Neuron (in vitro differentiated cells): ENCODE measurements at regions not wholly inside any gene's neighbourhood (a gene's known extent, or its start where the extent isn't known, plus 50 kb on each side); places are given as distances from the start of the nearest gene placed in this dataset.

ENCODE experiments used
- H2AFZ ChIP-seq: one replicate; pipeline ENCODE4 v1.6.1; 2013; ENCODE audit warnings: low read depth, mild to moderate bottlenecking, inconsistent platforms, low read length, moderate library complexity
- H3K27me3 ChIP-seq: one replicate; pipeline ENCODE4 v1.6.1; 2013; ENCODE audit warnings: low read length; ENCODE audit not compliant: insufficient read depth
- H3K36me3 ChIP-seq: one replicate; pipeline ENCODE4 v1.6.1; 2013; ENCODE audit warnings: low read length; ENCODE audit not compliant: insufficient read depth
- H3K4me1 ChIP-seq: one replicate; pipeline ENCODE4 v1.6.1; 2013; ENCODE audit warnings: low read length; ENCODE audit not compliant: insufficient read depth
- H3K4me3 ChIP-seq: 2 replicates; pipeline ENCODE4 v1.5.1; 2013; ENCODE audit warnings: mild to moderate bottlenecking, low read length, moderate library complexity
- H3K9me3 ChIP-seq: one replicate; pipeline ENCODE4 v1.6.1; 2013; ENCODE audit warnings: low read length

DNA sequence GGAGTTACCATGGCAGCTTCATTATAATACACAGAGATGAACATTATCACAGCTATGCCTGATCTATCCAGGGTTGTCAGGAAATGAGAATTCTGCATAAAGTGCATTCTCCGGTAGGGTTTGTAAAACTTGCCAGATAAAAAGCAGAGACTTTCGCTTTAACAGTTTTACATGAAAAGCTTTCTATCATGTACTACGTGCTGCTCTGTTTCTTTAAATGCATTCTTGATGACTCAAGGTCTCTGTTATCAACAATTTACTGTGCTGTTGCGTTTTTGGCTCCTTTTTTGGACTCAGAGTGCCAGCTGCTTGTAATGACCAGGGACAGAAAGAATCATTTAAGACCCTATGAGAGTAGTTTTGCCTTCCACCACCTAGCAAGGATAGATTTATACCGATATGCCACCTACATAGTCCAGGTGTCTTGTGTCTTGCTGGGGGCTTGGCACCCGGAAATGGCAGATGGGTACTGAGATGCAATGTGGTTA lies 371.2 kb downstream of the BTG1 start:
- Histone ChIP-seq H3K9me3 (no peaks in the 10 kb centered on the region), H3K4me3 (no peak overlapping the region), H3K27me3 (no peaks in the 10 kb centered on the region), H3K36me3 (no peaks in the 10 kb centered on the region), H3K4me1 (peaks cover 9% of the 10 kb centered on the region), H2AFZ (no peak overlapping the region)

DNA sequence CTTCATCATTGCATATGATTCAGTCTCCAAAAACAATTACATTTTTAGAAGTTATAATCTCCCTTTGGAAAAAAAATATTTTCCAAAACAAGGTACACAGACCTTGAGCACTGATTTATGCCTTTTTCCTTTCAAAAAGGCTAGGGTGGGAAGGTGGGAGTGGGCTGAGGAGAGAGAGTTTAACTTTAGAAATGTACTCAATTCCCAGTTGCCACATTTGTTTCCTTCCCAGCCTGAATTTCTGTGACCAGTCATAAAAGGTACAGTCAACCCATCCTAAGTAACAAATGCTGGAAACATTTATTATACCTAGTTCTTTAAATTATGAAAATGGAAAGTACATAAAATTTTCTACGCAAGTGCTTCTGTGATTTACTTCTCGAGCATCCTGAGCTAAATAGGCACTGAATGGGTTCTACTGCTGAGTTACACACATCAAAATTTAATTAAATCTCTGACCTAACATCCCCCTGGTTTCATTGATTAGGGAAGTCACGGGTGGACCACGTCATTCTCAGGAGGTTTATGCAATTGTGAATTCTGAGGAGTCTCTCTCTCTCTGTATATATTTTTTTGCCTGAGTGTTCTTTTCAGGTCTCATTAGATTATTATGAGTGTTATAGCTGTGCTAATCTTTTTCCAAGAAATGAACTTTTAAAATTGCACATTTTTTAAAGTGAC lies 371.8 kb downstream of the BTG1 start:
- H3K36me3 ChIP-seq: no peaks in the 10 kb centered on the region
- H2AFZ ChIP-seq: no peak overlapping the region
- no peaks in the 10 kb centered on the region for H3K9me3 ChIP-seq
- H3K4me3 ChIP-seq: no peak overlapping the region
- H3K27me3 ChIP-seq: no peaks in the 10 kb centered on the region
- peaks cover 6% of the 10 kb centered on the region for H3K4me1 ChIP-seq

DNA sequence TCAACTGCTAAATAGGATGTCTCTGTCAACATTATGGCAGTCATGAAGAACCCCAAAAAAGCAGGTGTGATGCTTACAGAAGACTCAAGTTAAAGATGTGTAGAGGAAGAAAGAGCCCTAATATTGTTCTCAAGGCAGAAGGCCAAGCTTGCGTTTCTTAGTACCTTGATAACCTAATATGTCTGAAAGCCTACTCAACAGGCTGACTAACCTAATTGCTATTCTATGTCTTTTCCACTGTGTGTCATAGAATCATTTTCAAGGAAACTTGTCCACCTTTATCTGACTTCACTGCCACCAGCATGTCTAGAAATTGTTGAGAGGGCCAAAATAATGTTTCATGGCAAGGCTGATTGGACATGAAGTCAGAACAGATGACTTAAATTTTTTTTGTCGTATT lies 373.2 kb downstream of the BTG1 start:
- Histone ChIP-seq H3K9me3 (no peaks in the 10 kb centered on the region), H3K27me3 (no peaks in the 10 kb centered on the region), H3K4me3 (no peak overlapping the region), H3K36me3 (no peaks in the 10 kb centered on the region), H3K4me1 (no peaks in the 10 kb centered on the region), H2AFZ (no peak overlapping the region)

DNA sequence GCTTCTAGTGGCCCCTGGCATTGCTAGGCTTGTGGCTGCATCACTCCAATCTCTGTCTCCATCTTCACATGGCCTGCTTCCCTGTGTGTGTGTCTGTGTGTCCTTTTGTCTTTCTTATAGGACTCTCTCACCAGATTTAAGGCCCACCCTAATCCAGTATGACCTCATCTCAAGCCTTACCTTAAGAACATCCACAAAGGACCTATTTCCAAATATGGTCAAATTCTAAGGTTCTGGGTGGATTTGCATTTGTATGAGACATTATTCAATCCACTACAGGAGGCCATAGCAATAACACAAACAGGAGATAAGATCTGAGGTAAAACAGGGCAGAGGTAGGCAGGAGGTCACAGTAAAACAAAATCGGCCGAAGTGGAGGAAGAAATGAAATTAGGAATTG lies 375.9 kb downstream of the BTG1 start:
- Histone ChIP-seq H3K4me3 (no peak overlapping the region), H2AFZ (no peak overlapping the region), H3K4me1 (no peaks in the 10 kb centered on the region), H3K27me3 (no peaks in the 10 kb centered on the region), H3K36me3 (no peaks in the 10 kb centered on the region), H3K9me3 (no peaks in the 10 kb centered on the region)

DNA sequence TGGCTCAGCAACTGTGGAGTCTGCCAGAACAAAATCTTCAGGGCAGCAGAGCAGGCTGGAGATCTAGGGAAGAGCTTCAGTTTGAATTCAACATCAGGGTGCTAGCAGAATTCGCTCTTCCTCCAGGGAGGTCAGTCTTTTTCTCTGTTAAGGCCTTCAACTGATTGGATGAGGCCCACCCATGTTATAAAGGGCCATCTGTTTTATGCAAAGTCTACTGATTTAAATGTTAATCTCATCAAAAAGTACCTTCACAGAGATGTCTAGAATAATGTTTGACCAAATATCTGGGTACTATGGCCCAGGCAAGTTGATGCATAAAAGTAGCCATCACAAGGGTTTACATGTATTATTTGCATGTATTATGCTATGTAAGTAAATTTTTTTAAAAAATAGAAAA lies 378.4 kb downstream of the BTG1 start:
- Histone ChIP-seq H3K4me3 (no peak overlapping the region), H3K4me1 (no peaks in the 10 kb centered on the region), H3K9me3 (no peaks in the 10 kb centered on the region), H3K27me3 (no peaks in the 10 kb centered on the region), H2AFZ (no peak overlapping the region), H3K36me3 (no peaks in the 10 kb centered on the region)

DNA sequence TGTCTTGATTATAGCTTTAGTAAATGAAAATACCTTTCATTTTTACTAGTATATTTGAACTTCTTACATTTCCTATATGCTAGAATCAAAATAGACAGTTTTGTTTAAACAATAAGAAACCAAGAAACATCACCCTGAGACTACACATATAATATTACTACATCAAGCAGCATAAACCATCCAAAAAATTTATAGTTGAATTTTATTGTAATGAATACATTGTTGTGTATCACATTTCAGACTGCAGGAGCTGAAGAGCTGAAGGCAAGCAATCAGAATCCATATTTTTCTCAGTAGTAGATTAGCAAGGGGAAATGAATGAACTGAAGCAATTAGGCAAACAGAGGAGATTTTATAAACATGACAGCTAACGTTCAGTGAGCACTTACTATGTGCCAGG lies 379.2 kb downstream of the BTG1 start:
- Histone ChIP-seq H3K27me3 (no peaks in the 10 kb centered on the region), H2AFZ (no peak overlapping the region), H3K9me3 (no peaks in the 10 kb centered on the region)

DNA sequence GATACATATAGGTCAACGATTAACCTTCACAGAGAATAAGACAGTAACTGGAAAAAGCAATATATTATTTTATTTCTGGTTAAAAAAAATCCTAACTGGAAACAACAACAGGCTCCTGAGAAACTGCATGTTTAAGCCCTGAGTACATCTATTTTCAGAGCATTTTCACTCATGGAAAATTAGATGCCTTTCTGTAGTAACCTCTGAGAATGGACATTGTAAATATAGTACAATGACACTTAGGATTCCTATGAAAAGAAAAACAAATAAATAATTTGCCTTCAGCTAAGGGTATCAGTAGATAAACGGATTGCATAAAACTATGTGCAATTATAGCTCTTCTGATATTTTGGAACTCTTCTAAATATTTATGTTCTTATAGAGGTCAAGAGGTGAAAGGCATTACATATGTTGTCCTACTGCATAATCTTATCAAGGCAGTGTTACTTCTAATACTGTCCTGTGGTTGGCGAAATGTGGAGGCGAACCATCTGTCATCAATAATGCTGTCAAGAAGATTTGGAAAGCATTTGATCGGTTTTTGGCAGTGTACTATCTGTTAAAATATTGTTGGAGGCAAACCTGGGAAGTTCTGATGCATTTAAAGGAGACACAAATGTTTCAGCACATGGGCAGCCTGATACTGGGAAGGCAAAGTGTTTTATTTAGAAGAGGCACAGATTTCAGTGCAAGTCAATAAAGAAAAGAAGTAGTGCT lies 381.8 kb downstream of the BTG1 start:
- H3K4me3 ChIP-seq: no peak overlapping the region

More for the DNA sequence above, 379.2 kb downstream of the BTG1 start:
- no peak overlapping the region for H3K4me3 ChIP-seq
- H3K36me3 ChIP-seq: no peaks in the 10 kb centered on the region
- H3K4me1 ChIP-seq: no peaks in the 10 kb centered on the region

DNA sequence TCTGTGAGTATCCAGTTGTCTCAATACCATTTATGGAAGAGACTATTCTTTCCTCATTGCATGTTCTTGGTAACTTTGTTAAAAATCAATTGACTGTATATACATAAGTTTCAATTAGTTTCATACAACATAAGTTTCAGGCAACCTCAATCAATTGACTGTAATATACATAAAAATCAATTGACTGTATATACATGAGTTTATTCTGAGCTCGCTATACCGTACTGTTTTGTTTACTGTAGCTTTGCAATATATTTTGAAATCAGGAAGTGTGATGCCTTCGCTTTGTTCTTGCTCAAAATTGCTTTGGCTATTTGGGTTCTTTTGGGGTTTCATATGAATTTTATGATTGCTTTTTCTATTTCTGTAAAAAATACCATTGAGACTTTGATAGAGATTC lies 392.0 kb downstream of the BTG1 start:
- no peaks in the 10 kb centered on the region for H3K4me1 ChIP-seq
- no peaks in the 10 kb centered on the region for H3K9me3 ChIP-seq
- no peaks in the 10 kb centered on the region for H3K27me3 ChIP-seq
- H2AFZ ChIP-seq: no peak overlapping the region
- no peaks in the 10 kb centered on the region for H3K36me3 ChIP-seq
- H3K4me3 ChIP-seq: no peak overlapping the region

More for the DNA sequence above, 381.8 kb downstream of the BTG1 start:
- H2AFZ ChIP-seq: no peak overlapping the region
- H3K36me3 ChIP-seq: no peaks in the 10 kb centered on the region
- no peaks in the 10 kb centered on the region for H3K4me1 ChIP-seq
- H3K27me3 ChIP-seq: no peaks in the 10 kb centered on the region
- H3K9me3 ChIP-seq: no peaks in the 10 kb centered on the region

DNA sequence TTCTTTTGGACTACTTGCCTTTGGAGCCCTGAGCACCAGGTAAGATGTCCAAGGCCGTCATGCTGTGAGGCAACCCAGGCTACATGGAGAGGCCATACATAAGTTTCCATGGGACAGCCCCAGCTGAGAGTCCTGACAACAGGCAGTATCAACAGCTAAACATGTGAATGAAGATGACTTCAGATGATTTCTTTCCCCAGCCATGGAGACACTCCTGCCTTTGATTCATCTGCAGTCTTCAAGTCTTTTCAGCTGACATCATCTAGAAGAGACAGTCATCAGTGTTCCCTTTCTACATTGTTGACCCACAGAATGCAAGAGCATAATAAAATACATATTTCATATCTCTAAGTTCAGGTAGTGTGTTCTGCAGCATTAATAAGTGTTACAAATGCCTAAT lies 398.7 kb downstream of the BTG1 start:
- Histone ChIP-seq H2AFZ (no peak overlapping the region), H3K4me1 (peaks cover 6% of the 10 kb centered on the region), H3K36me3 (no peaks in the 10 kb centered on the region), H3K4me3 (no peak overlapping the region), H3K27me3 (no peaks in the 10 kb centered on the region), H3K9me3 (no peaks in the 10 kb centered on the region)

DNA sequence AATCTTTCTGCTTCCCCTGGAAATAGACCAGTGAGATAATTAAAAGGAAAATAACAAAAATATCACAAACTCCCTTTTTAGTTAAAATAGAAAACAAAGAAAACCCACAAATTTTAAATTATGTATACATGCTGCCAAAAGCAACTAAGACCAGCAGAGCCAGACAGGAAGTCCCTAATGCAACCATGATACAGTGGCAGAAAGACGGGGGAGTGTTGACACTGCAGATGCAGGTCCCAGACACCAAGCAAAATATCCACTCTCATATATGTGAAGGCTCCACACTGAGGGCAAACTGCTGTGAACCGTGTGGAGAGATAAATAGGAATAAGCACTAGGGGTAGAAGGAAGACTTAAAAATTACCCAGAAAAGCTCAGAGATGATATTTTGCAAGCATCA lies 401.0 kb downstream of the BTG1 start:
- Histone ChIP-seq H2AFZ (no peak overlapping the region), H3K9me3 (no peaks in the 10 kb centered on the region), H3K4me1 (peaks cover 6% of the 10 kb centered on the region), H3K36me3 (no peaks in the 10 kb centered on the region), H3K27me3 (no peaks in the 10 kb centered on the region), H3K4me3 (no peak overlapping the region)

DNA sequence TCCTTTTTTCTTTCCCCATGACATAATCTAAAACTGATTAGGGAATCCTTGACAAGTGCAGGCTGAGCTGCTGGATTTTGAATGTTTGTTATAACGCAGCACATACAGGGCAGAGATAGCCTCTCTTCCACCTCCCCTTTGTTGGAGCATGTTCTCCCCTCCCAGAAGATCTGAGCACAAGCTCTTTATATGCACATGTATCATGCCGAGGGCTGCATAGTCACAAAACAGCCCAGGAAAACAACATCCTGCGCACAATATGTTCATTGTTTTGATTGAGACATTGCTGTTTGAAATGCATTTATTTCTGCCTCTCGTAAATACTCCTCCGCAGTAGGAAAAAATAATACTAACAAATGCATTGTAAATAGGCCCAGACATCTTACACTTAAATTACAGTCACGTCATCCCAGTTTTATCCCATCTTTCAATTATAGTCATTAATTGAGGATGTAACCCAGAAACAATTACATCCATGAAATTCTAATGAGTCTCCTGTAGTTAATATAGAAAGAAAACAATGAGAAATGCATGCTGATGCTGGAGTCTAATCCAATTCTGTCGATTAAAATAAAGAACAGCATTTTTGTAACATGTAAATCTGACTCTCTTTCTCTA lies 401.8 kb downstream of the BTG1 start:
- Histone ChIP-seq H3K27me3 (no peaks in the 10 kb centered on the region), H3K4me1 (peaks cover 6% of the 10 kb centered on the region), H3K9me3 (no peaks in the 10 kb centered on the region), H3K4me3 (no peak overlapping the region), H3K36me3 (no peaks in the 10 kb centered on the region), H2AFZ (no peak overlapping the region)

DNA sequence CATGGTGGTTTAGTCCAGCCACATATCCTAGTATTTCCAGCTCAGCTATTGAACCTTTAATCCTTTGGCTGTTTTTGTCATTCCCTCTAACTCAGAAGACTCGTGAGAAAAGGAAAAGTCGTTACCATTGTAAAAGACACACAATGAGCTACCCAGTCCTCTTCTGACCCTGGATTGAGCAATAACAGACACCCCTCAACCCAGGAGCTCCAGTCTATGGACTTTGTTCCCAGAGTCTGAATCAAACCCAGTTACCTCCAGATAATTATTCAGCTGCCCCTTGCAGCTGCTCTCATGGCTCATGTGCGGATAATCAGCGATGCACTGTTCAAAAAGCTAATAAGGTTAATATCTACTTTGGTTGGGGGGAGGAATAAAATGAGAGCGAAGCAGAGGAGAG lies 402.4 kb downstream of the BTG1 start:
- H3K27me3 ChIP-seq: no peaks in the 10 kb centered on the region

DNA sequence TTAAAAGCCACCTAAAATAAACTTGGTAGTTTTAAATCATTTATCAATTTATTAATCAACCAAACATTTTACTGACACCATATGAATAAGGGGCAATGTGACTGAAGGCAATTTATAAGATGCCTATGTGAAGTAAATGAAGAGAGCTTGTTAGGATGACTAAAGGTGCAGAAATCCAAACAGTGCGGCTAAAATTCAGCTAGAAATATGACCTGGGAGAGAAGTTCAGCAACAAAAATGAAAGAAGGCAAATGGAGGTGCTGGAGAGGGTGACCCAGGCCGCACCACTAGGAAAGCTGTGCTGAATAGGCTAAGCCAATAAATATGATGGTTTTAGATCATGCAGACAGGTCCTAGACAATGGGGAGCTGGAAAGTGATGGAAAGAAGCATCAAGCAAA lies 403.7 kb downstream of the BTG1 start:
- Histone ChIP-seq H3K9me3 (no peaks in the 10 kb centered on the region), H3K4me3 (no peak overlapping the region), H3K4me1 (peaks cover 6% of the 10 kb centered on the region), H3K36me3 (no peaks in the 10 kb centered on the region), H2AFZ (no peak overlapping the region), H3K27me3 (no peaks in the 10 kb centered on the region)

More for the DNA sequence above, 402.4 kb downstream of the BTG1 start:
- Histone ChIP-seq H3K4me1 (peaks cover 6% of the 10 kb centered on the region), H2AFZ (no peak overlapping the region), H3K9me3 (no peaks in the 10 kb centered on the region), H3K4me3 (no peak overlapping the region), H3K36me3 (no peaks in the 10 kb centered on the region)
